WTC11 (cell line): ENCODE measurements at regions not wholly inside any gene's neighbourhood (a gene's known extent, or its start where the extent isn't known, plus 50 kb on each side); places are given as distances from the start of the nearest gene placed in this dataset.
A peak's percentile ranks its signal among the peaks of the same experiment; 100 is the strongest.

Experiments
- ATAC-seq: fragments of 200-7000 bp; cut with Tn5 transposase; 2 replicates; pipeline ENCODE4 v1.10.0; 2021; ENCODE audit warnings: mild to moderate bottlenecking, moderate library complexity
- CTCF ChIA-PET: fragments of 300-600 bp; sonication (Branson Sonifier 250); formaldehyde crosslinking; loops from one replicate; lab custom pipeline; 2021; ENCODE audit warnings: antibody characterized with exemption; lab: Charles Lee
- POLR2A ChIA-PET: fragments of 350-600 bp; sonication (Branson Sonifier 250); formaldehyde crosslinking; loops from one replicate; lab custom pipeline; 2021; ENCODE audit warnings: antibody characterized with exemption; lab: Charles Lee
- DNase-seq: peaks from one replicate; pipeline ENCODE4 v3.0.0; 2021; ENCODE audit warnings: low spot score
- H3K27ac Mint-ChIP-seq: 2 replicates; pipeline ENCODE4 v1.8.0; 2021; ENCODE audit warnings: mixed read lengths
- H3K27me3 Mint-ChIP-seq: 2 replicates; pipeline ENCODE4 v1.8.0; 2021; ENCODE audit warnings: low read depth, mild to moderate bottlenecking, moderate library complexity, mixed read lengths
- H3K36me3 Mint-ChIP-seq: 2 replicates; pipeline ENCODE4 v1.8.0; 2021; ENCODE audit warnings: mixed read lengths
- H3K4me1 Mint-ChIP-seq: 2 replicates; pipeline ENCODE4 v1.8.0; 2022; ENCODE audit warnings: mixed read lengths
- H3K4me3 Mint-ChIP-seq: 2 replicates; pipeline ENCODE4 v1.8.0; 2021; ENCODE audit warnings: mild to moderate bottlenecking, moderate library complexity, mixed read lengths
- H3K9me3 Mint-ChIP-seq: 2 replicates; pipeline ENCODE4 v1.8.0; 2021; ENCODE audit warnings: mixed read lengths
- CREM ChIP-seq: sonication (generic); formaldehyde crosslinking; IDR thresholded peaks from 2 replicates; pipeline ENCODE4 v1.8.1; 2022; ENCODE audit warnings: mild to moderate bottlenecking, missing genetic modification reagents, moderate library complexity
- ESRRA ChIP-seq: sonication (generic); formaldehyde crosslinking; IDR thresholded peaks from 2 replicates; pipeline ENCODE4 v1.8.1; 2022; ENCODE audit warnings: mild to moderate bottlenecking, missing genetic modification reagents, borderline replicate concordance
- IRF2 ChIP-seq: sonication (generic); formaldehyde crosslinking; IDR thresholded peaks from 2 replicates; pipeline ENCODE4 v1.8.0; 2022; ENCODE audit warnings: low read depth, missing genetic modification reagents, borderline replicate concordance
- NFATC4 ChIP-seq: fragments of 250-450 bp; sonication (Bioruptor Pico); IDR thresholded peaks from 2 replicates; pipeline ENCODE4 v1.9.0; 2021; ENCODE audit warnings: mild to moderate bottlenecking
- NFE2L1 ChIP-seq: sonication (generic); formaldehyde crosslinking; IDR thresholded peaks from 2 replicates; pipeline ENCODE4 v1.8.1; 2023; ENCODE audit warnings: missing genetic modification reagents
- NR3C1 ChIP-seq: sonication (generic); formaldehyde crosslinking; conservative IDR thresholded peaks from 2 replicates; pipeline ENCODE4 v1.8.1; 2023; ENCODE audit warnings: low read depth, mild to moderate bottlenecking, missing genetic modification reagents
- SOX15 ChIP-seq: fragments of 250-450 bp; sonication (Bioruptor Pico); IDR thresholded peaks from 2 replicates; pipeline ENCODE4 v1.9.0; 2021; ENCODE audit warnings: mild to moderate bottlenecking
- ZNF121 ChIP-seq: sonication (generic); formaldehyde crosslinking; IDR thresholded peaks from 2 replicates; pipeline ENCODE4 v1.8.0; 2023; ENCODE audit warnings: missing genetic modification reagents
- ZNF219 ChIP-seq: sonication (generic); formaldehyde crosslinking; IDR thresholded peaks from 2 replicates; pipeline ENCODE4 v1.8.0; 2023; ENCODE audit warnings: missing genetic modification reagents, mild to moderate bottlenecking, borderline replicate concordance
- ZNF317 ChIP-seq: sonication (generic); formaldehyde crosslinking; IDR thresholded peaks from 2 replicates; pipeline ENCODE4 v1.8.1; 2023; ENCODE audit warnings: low read depth, mild to moderate bottlenecking, moderate library complexity, missing genetic modification reagents, borderline replicate concordance
- TF ChIP-seq, protein P1 (sequence below): sonication (generic); formaldehyde crosslinking; IDR thresholded peaks from 2 replicates; pipeline ENCODE4 v1.8.1; 2022; ENCODE audit warnings: mild to moderate bottlenecking, missing genetic modification reagents, moderate library complexity, borderline replicate concordance
- TF ChIP-seq, protein P2 (sequence below): fragments of 250-450 bp; sonication (Bioruptor Pico); IDR thresholded peaks from 2 replicates; pipeline ENCODE4 v1.9.0; 2021; ENCODE audit warnings: mild to moderate bottlenecking
- TF ChIP-seq, protein P3 (sequence below): sonication (generic); formaldehyde crosslinking; IDR thresholded peaks from 2 replicates; pipeline ENCODE4 v1.8.0; 2022; ENCODE audit warnings: mild to moderate bottlenecking, missing genetic modification reagents
- TF ChIP-seq, protein P4 (sequence below): fragments of 200-600 bp; IDR thresholded peaks from 2 replicates; pipeline ENCODE4 v1.8.0; 2022; ENCODE audit warnings: antibody characterized with exemption
- TF ChIP-seq, protein P5 (sequence below): sonication (generic); formaldehyde crosslinking; conservative IDR thresholded peaks from 2 replicates; pipeline ENCODE4 v1.8.1; 2022; ENCODE audit warnings: mild to moderate bottlenecking, missing genetic modification reagents
- TF ChIP-seq, protein P6 (sequence below): sonication (generic); formaldehyde crosslinking; IDR thresholded peaks from 2 replicates; pipeline ENCODE4 v1.8.1; 2023; ENCODE audit warnings: mild to moderate bottlenecking, missing genetic modification reagents

DNA sequence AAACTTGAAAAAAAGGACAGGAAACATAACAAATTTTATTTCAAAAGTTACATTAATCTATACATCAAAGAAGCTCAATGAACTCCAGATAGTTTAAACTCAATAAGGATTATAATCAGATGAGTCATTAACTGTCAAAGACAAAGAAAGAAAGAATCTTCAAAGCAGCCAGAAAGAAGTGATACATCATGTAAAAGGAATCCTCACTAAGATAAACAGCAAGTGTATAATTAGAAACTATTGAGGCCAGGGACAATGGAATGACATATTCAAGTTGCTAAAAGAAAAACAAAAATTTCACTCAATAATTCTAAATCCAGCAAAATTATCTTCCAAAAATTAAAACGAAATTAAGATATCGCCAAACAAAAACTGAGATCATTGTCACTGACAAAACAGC lies 161.6 kb upstream of the NWD2 start:
- Mint-ChIP-seq H3K36me3 (peaks cover 19% of the 10 kb centered on the region), H3K9me3 (peaks cover 54% of the 10 kb centered on the region), H3K27ac (no peak overlapping the region), H3K4me1 (no peaks in the 10 kb centered on the region), H3K4me3 (no peak overlapping the region), H3K27me3 (no peaks in the 10 kb centered on the region)
- no peak for DNase-seq
- no peak for ATAC-seq
- ChIA-PET CTCF (no interaction called here), POLR2A (no interaction called here)
- TF ChIP-seq ZNF317 (peak; percentile 88), CREM (CRISPR knock-in tag) (no peak), NFATC4 (CRISPR knock-in tag) (no peak)
- TF ChIP-seq, protein P1, sequence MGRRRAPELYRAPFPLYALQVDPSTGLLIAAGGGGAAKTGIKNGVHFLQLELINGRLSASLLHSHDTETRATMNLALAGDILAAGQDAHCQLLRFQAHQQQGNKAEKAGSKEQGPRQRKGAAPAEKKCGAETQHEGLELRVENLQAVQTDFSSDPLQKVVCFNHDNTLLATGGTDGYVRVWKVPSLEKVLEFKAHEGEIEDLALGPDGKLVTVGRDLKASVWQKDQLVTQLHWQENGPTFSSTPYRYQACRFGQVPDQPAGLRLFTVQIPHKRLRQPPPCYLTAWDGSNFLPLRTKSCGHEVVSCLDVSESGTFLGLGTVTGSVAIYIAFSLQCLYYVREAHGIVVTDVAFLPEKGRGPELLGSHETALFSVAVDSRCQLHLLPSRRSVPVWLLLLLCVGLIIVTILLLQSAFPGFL, result no peak
- TF ChIP-seq, protein P2, sequence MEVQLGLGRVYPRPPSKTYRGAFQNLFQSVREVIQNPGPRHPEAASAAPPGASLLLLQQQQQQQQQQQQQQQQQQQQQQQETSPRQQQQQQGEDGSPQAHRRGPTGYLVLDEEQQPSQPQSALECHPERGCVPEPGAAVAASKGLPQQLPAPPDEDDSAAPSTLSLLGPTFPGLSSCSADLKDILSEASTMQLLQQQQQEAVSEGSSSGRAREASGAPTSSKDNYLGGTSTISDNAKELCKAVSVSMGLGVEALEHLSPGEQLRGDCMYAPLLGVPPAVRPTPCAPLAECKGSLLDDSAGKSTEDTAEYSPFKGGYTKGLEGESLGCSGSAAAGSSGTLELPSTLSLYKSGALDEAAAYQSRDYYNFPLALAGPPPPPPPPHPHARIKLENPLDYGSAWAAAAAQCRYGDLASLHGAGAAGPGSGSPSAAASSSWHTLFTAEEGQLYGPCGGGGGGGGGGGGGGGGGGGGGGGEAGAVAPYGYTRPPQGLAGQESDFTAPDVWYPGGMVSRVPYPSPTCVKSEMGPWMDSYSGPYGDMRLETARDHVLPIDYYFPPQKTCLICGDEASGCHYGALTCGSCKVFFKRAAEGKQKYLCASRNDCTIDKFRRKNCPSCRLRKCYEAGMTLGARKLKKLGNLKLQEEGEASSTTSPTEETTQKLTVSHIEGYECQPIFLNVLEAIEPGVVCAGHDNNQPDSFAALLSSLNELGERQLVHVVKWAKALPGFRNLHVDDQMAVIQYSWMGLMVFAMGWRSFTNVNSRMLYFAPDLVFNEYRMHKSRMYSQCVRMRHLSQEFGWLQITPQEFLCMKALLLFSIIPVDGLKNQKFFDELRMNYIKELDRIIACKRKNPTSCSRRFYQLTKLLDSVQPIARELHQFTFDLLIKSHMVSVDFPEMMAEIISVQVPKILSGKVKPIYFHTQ (CRISPR knock-in tag), result no peak
- TF ChIP-seq, protein P3, sequence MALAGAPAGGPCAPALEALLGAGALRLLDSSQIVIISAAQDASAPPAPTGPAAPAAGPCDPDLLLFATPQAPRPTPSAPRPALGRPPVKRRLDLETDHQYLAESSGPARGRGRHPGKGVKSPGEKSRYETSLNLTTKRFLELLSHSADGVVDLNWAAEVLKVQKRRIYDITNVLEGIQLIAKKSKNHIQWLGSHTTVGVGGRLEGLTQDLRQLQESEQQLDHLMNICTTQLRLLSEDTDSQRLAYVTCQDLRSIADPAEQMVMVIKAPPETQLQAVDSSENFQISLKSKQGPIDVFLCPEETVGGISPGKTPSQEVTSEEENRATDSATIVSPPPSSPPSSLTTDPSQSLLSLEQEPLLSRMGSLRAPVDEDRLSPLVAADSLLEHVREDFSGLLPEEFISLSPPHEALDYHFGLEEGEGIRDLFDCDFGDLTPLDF (CRISPR knock-in tag), result no peak
- TF ChIP-seq, protein P4, sequence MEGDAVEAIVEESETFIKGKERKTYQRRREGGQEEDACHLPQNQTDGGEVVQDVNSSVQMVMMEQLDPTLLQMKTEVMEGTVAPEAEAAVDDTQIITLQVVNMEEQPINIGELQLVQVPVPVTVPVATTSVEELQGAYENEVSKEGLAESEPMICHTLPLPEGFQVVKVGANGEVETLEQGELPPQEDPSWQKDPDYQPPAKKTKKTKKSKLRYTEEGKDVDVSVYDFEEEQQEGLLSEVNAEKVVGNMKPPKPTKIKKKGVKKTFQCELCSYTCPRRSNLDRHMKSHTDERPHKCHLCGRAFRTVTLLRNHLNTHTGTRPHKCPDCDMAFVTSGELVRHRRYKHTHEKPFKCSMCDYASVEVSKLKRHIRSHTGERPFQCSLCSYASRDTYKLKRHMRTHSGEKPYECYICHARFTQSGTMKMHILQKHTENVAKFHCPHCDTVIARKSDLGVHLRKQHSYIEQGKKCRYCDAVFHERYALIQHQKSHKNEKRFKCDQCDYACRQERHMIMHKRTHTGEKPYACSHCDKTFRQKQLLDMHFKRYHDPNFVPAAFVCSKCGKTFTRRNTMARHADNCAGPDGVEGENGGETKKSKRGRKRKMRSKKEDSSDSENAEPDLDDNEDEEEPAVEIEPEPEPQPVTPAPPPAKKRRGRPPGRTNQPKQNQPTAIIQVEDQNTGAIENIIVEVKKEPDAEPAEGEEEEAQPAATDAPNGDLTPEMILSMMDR, result no peak

DNA sequence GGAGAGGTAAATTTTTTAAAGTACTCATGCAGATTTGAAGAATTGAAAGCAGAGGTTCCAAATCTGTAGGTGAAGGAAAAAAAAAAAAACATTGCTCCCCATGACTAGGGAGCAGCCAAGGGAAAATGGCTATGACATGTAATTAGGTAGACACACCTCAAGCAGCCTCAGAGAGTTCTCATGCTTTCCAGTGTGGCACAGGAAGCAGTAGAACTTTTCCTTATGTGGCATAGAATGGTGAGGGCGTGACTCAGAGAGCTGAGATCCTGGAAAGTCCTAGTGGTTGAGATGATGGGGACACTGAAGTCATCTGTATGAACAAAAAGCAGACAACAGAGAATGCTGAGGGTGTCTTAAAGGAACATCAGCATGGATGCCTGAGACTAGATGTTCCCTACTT lies 148.6 kb upstream of the NWD2 start:
- Mint-ChIP-seq H3K27me3 (no peaks in the 10 kb centered on the region), H3K4me1 (peaks cover 5% of the 10 kb centered on the region; the same call in 1 of the 2 replicates), H3K36me3 (no peaks in the 10 kb centered on the region), H3K9me3 (no peaks in the 10 kb centered on the region; the same call in 1 of the 2 replicates), H3K27ac (no peak overlapping the region), H3K4me3 (no peak overlapping the region)
- no peak for ATAC-seq
- ChIA-PET POLR2A (no interaction called here), CTCF (no interaction called here)
- no peak for DNase-seq
- TF ChIP-seq, protein P2 (CRISPR knock-in tag), result no peak
- TF ChIP-seq NFE2L1 (CRISPR knock-in tag) (no peak), ZNF317 (no peak), SOX15 (CRISPR knock-in tag) (no peak), IRF2 (CRISPR knock-in tag) (no peak), ZNF121 (CRISPR knock-in tag) (no peak), ESRRA (CRISPR knock-in tag) (no peak), NR3C1 (CRISPR knock-in tag) (no peak), ZNF219 (CRISPR knock-in tag) (no peak)
- TF ChIP-seq, protein P5, sequence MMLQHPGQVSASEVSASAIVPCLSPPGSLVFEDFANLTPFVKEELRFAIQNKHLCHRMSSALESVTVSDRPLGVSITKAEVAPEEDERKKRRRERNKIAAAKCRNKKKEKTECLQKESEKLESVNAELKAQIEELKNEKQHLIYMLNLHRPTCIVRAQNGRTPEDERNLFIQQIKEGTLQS (CRISPR knock-in tag), result no peak
- TF ChIP-seq, protein P1, result no peak
- TF ChIP-seq, protein P3 (CRISPR knock-in tag), result no peak
- TF ChIP-seq, protein P6, sequence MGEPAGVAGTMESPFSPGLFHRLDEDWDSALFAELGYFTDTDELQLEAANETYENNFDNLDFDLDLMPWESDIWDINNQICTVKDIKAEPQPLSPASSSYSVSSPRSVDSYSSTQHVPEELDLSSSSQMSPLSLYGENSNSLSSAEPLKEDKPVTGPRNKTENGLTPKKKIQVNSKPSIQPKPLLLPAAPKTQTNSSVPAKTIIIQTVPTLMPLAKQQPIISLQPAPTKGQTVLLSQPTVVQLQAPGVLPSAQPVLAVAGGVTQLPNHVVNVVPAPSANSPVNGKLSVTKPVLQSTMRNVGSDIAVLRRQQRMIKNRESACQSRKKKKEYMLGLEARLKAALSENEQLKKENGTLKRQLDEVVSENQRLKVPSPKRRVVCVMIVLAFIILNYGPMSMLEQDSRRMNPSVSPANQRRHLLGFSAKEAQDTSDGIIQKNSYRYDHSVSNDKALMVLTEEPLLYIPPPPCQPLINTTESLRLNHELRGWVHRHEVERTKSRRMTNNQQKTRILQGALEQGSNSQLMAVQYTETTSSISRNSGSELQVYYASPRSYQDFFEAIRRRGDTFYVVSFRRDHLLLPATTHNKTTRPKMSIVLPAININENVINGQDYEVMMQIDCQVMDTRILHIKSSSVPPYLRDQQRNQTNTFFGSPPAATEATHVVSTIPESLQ (CRISPR knock-in tag), result no peak
- TF ChIP-seq, protein P4, result no peak
